HG03060 (cell line): ENCODE measurements at regions not wholly inside any gene's neighbourhood (a gene's known extent, or its start where the extent isn't known, plus 50 kb on each side); places are given as distances from the start of the nearest gene placed in this dataset.
"Not testable (repeated sequence)": the region's sequence is repeated elsewhere in the genome, so short reads cannot be mapped to it uniquely, and the experiment has no call there.

Experiments used
- ATAC-seq: cut with Tn5 transposase; IDR thresholded peaks from one replicate; pipeline ENCODE4 v1.9.1; 2021; ENCODE audit warnings: low read depth, moderate number of reproducible peaks; ENCODE audit not compliant: unreplicated experiment

GRCh38 chr1:165965857-165966256 lies 138.4 kb downstream of the UCK2 start:
- no peak for ATAC-seq

DNA sequence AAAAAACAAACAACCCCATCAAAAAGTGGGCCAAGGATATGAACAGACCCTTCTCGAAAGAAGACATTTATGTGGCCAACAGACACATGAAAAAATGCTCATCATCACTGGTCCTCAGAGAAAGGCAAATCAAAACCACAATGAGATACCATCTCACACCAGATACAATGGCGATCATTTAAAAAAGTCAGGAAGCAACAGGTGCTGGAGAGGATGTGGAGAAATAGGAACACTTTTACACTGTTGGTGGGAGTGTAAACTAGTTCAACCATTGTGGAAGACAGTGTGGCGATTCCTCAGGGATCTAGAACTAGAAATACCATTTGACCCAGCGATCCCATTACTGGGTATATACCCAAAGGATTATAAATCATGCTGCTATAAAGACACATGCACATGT lies 142.0 kb downstream of the UCK2 start:
- ATAC-seq = not testable (repeated sequence)

- no peak for ATAC-seq
These were observed 147.3 kb downstream of the UCK2 start for GRCh38 chr1:165974598-165975131.

DNA sequence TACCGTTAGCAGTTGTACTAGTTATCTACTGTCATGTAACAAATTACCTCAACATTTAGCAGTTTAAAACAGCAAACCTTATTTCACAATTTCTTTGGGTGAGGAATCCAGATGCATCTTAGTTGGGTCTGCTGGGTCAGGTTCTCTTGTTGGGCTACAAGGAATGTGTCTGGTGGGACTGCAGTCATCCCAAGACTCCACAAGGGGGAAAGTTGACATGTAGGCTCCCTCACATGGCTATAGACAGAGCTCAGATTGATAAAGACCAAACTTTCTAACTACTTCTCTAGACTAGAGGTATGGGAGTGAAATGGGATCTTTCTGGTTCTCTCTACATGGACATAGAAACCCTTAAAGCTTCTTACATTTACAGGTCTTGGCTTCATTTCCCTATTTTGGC lies 160.9 kb downstream of the UCK2 start:
- ATAC-seq = no peak

DNA sequence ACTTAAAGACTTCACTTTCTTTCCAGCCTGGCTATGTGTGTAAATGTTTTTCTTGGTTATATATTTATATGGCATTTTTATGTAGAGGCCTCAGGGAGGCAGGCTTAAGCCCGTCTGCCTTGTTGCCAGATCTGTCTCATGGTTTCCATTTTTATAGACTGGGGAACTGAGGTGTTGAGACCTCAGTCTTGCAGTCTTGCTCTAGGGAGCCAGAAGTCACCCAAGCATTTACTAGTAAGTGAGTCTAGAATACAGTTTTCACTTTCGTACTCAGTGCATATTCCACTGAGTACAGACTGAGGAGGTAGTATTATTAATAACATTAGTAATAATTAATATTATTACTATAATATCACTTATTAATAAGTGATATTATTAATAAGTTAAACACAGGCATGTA lies 161.4 kb downstream of the UCK2 start:
- ATAC-seq = peak; percentile 45

DNA sequence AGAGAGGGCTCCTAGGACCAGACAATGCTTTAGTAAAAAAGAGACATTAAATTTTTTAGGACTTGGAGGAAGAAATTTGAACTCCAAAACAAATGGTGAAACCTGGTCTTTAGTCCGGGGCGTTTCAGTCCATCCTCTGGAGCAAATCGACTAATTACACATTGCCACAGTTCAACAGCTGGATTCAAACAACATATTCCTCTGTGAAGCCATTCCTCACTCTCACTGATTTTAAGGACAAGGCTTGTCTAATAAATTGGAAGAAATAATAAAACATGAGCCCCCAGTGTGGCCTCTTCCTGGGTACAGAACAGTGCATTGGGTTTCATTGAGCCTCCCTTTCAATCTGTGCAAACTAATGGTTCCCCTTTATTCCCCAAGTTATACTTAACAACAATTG lies 165.1 kb downstream of the UCK2 start:
- no peak for ATAC-seq

DNA sequence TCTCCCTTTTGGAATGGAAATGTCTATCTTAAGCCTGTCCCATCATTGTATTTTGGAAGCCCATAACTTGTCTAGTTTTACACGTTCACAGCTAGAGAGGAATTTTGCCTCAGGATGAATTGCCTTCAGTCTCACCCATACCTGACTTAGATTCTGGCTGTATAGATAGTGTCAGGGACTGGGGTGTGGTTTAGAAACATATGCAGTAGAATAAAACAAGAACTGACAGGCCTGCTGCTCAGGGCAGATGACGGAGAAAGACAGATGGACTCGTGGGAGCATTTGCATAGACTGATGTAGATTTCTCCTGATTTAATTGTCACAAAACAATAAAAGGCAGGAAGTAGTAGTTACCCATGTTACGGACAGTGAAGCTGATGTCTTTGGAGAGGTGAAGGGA lies 166.7 kb downstream of the UCK2 start:
- ATAC-seq = no peak

- ATAC-seq = no peak
These were observed 167.0 kb downstream of the FAM78B start for GRCh38 chr1:165999826-166000225.

DNA sequence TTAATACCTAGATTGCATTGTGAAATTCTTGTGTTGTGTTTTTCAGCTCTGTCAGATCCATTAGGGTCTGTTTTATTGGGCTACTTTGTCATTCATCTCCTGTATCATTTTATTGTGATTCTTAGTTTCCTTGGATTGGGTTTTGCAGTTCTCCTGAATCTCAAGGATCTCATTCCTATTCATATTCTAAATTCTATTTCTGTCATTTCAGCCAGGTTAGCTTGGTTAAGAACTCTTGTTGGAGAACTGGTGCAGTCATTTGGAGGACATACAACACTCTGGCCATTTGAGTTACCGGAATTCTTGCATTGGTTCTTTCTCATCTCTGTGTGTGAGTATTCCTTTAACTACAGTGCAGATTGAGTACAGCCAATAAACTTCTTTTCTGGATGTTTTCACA lies 159.6 kb downstream of the FAM78B start:
- no peak for ATAC-seq

GRCh38 chr1:166013232-166013631 lies 153.6 kb downstream of the FAM78B start:
- no peak for ATAC-seq

GRCh38 chr1:166017395-166017794 lies 149.4 kb downstream of the FAM78B start:
- ATAC-seq = no peak
